ENCODE measurements at regions not wholly inside any gene's neighbourhood (a gene's known extent, or its start where the extent isn't known, plus 50 kb on each side); places are given as distances from the start of the nearest gene placed in this dataset.

- TF ChIP-seq CTCF (IDR thresholded peaks at IDR 0.05; ENCODE audit: low read depth, low read length, poor library complexity, severe bottlenecking) (no peak), EZH2phosphoT487 (IDR thresholded peaks at IDR 0.05; ENCODE audit: borderline replicate concordance, low read length) (no peak)
Measured at GRCh38 chr6:114437235-114437634, 94.4 kb upstream of the HS3ST5 start.
